Activated T-helper 1 cell treated with anti-CD3 and anti-CD28 coated beads, Interleukin-12 subunit alpha, Interleukin-12 subunit beta, Interleukin-2, Interleukin-4 antibody, amounts not matched to agents 30 ng/mL and 10 ng/mL and 1 ng/mL, durations not matched to agents 14 hours and 24 hours and 36 hours (primary cell): ENCODE measurements at regions not wholly inside any gene's neighbourhood (a gene's known extent, or its start where the extent isn't known, plus 50 kb on each side); places are given as distances from the start of the nearest gene placed in this dataset.

Source experiments
- DNase-seq: peaks from one replicate; pipeline ENCODE4 v3.0.0; 2021; ENCODE audit warnings: low spot score
- H3K27ac Mint-ChIP-seq: one replicate; pipeline ENCODE4 v1.8.0; 2021; ENCODE audit warnings: mild to moderate bottlenecking, mixed read lengths
- H3K27me3 Mint-ChIP-seq: one replicate; pipeline ENCODE4 v1.8.0; 2022; ENCODE audit warnings: mild to moderate bottlenecking, moderate library complexity, mixed read lengths; ENCODE audit not compliant: insufficient read depth
- H3K36me3 Mint-ChIP-seq: one replicate; pipeline ENCODE4 v1.8.0; 2021; ENCODE audit warnings: low read depth, mixed read lengths
- H3K4me1 Mint-ChIP-seq: one replicate; pipeline ENCODE4 v1.8.0; 2021; ENCODE audit warnings: low read depth, mixed read lengths
- H3K4me3 Mint-ChIP-seq: one replicate; pipeline ENCODE4 v1.8.0; 2021; ENCODE audit warnings: mild to moderate bottlenecking, moderate library complexity, mixed read lengths
- H3K9me3 Mint-ChIP-seq: one replicate; pipeline ENCODE4 v1.8.0; 2021; ENCODE audit warnings: mixed read lengths
- intact Hi-C: fragments of 100-400 bp; cut with micrococcal nuclease; formaldehyde crosslinking; loops from one replicate; pipeline ENCODE4 v1.15.1; 2024

- Mint-ChIP-seq H3K4me3 (no peak overlapping the region), H3K4me1 (no peaks in the 10 kb centered on the region), H3K36me3 (no peaks in the 10 kb centered on the region), H3K9me3 (no peaks in the 10 kb centered on the region), H3K27me3 (no peaks in the 10 kb centered on the region), H3K27ac (no peak overlapping the region)
- intact Hi-C loops, result no loop called here
- no peak for DNase-seq
Observed at GRCh38 chr13:103324641-103325040, 258.4 kb upstream of the SLC10A2 start.

DNA sequence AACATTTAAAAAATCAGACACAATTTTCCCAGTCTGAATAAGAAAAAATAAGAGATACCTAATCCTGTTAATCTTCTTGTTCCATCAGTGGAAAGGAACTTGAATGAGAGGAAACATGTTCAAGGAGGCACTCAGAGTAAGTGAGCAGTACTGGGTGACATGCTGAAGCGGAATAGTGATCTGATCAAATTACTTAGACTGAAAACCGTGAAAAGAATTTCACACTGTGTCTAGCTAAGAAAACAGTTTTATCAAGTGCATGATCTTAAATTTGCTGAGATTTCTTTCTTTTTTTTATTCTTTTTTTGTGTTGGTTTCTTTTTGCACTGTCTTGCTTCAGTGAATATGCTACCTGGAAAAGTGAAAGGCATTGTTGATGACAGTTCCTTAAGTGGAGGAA lies 249.5 kb upstream of the SLC10A2 start:
- intact Hi-C loops, result no loop called here
- Mint-ChIP-seq H3K4me1 (no peaks in the 10 kb centered on the region), H3K4me3 (no peak overlapping the region), H3K27me3 (no peaks in the 10 kb centered on the region), H3K36me3 (no peaks in the 10 kb centered on the region), H3K9me3 (no peaks in the 10 kb centered on the region), H3K27ac (no peak overlapping the region)
- no peak for DNase-seq

DNA sequence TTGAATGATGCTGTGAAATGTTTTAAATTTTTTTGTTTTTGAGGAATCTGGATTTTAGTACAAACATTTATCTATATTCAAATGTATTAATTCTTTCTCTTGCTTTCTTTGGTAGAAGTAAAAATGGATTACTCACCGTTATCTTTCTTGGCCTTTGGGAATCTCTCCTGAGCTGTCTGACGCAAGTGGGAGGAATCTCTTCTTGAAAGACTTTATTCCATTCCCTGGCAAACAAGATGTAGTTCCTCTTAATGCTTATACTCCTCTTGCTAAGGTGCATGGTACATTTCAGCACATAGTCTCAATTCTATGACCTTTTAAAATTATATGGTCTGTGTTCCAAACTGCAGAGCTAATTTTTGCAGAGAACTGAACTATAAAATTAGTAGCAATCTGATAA lies 246.2 kb upstream of the SLC10A2 start:
- intact Hi-C loops, result no loop called here
- no peaks in the 10 kb centered on the region for H3K9me3 Mint-ChIP-seq
- H3K4me1 Mint-ChIP-seq, result no peaks in the 10 kb centered on the region
- H3K27me3 Mint-ChIP-seq, result no peaks in the 10 kb centered on the region
- no peak overlapping the region for H3K27ac Mint-ChIP-seq
- no peak for DNase-seq
- H3K36me3 Mint-ChIP-seq, result no peaks in the 10 kb centered on the region
- no peak overlapping the region for H3K4me3 Mint-ChIP-seq

GRCh38 chr13:103308667-103309066 lies 242.4 kb upstream of the SLC10A2 start:
- Mint-ChIP-seq H3K4me1 (no peaks in the 10 kb centered on the region), H3K36me3 (no peaks in the 10 kb centered on the region), H3K9me3 (no peaks in the 10 kb centered on the region), H3K4me3 (no peak overlapping the region), H3K27ac (no peak overlapping the region), H3K27me3 (no peaks in the 10 kb centered on the region)
- no peak for DNase-seq
- intact Hi-C loops, result no loop called here

DNA sequence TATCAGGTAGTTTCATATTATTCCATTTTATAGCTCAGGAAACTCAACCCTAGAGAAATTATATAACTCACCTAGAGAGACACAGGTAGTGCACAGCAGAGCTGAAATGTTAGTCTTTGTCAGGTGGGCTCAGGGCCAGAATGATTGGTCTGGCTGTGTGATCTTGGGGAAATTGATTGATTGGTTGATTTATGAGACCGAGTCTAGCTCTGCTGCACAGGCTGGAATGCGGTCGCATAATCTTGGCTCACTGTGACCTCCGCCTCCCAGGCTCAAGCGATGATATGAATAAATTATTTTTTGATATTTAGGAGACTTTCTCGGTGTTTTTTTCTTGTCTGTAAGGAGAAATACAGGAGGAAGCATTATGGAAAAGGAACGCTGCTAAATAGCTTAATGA lies 239.9 kb upstream of the SLC10A2 start:
- Mint-ChIP-seq H3K4me3 (no peak overlapping the region), H3K27ac (no peak overlapping the region), H3K9me3 (no peaks in the 10 kb centered on the region), H3K36me3 (no peaks in the 10 kb centered on the region), H3K4me1 (no peaks in the 10 kb centered on the region), H3K27me3 (no peaks in the 10 kb centered on the region)
- DNase-seq, result no peak
- intact Hi-C loops, result no loop called here

- intact Hi-C loops, result no loop called here
- H3K27me3 Mint-ChIP-seq, result no peaks in the 10 kb centered on the region
- H3K4me3 Mint-ChIP-seq, result no peak overlapping the region
Observed at GRCh38 chr13:103303078-103303651, 236.9 kb upstream of the SLC10A2 start.

DNA sequence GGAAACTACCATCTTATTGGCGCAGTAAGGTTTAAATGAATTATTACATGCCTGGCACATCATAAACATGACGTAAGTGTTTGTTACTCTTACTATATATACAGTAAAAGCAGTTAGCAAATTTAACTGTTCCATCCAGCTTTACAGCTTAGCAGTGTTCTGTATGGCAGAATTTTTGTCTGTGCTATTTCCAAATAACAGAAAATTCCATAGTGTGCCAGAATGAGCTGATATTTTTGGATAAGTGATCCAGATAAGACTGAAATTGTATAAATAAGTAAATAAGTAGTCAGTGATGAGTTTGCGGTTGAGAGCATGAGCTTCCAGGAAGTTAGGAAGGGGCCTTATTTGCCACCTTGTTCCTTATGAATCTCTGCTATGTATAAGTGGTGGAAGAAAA lies 236.5 kb upstream of the SLC10A2 start:
- no peaks in the 10 kb centered on the region for H3K27me3 Mint-ChIP-seq
- H3K4me1 Mint-ChIP-seq, result no peaks in the 10 kb centered on the region
- H3K36me3 Mint-ChIP-seq, result no peaks in the 10 kb centered on the region
- H3K27ac Mint-ChIP-seq, result no peak overlapping the region
- H3K4me3 Mint-ChIP-seq, result no peak overlapping the region
- H3K9me3 Mint-ChIP-seq, result no peaks in the 10 kb centered on the region
- no peak for DNase-seq
- intact Hi-C loops, result no loop called here

More at GRCh38 chr13:103303078-103303651, 236.9 kb upstream of the SLC10A2 start:
- H3K27ac Mint-ChIP-seq, result no peak overlapping the region
- H3K4me1 Mint-ChIP-seq, result no peaks in the 10 kb centered on the region
- no peaks in the 10 kb centered on the region for H3K36me3 Mint-ChIP-seq
- no peak for DNase-seq
- H3K9me3 Mint-ChIP-seq, result no peaks in the 10 kb centered on the region

DNA sequence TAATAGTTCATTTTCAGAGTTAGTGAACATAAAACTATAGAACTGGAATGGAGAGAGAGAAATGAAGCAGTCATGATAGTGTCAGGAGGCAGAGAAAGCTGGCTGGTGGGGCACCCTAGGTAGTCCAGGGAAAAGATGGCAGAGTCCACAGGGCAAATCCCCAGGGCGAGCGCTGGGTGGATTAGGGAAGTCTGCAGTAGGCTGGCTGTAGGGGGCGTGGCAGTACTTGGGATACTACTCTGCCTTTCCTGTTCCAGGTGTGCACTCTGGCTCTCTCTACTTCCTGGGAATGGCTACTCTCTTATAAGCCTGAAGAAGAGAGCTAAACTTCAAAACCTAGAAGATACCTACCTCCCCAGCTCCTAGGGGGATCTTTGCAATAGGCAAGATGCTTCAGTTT lies 232.9 kb upstream of the SLC10A2 start:
- Mint-ChIP-seq H3K27me3 (no peaks in the 10 kb centered on the region), H3K4me3 (no peak overlapping the region), H3K9me3 (no peaks in the 10 kb centered on the region), H3K36me3 (no peaks in the 10 kb centered on the region), H3K4me1 (no peaks in the 10 kb centered on the region), H3K27ac (no peak overlapping the region)
- no peak for DNase-seq
- intact Hi-C loops, result no loop called here

GRCh38 chr13:103297083-103297482 lies 230.9 kb upstream of the SLC10A2 start:
- H3K4me3 Mint-ChIP-seq, result no peak overlapping the region
- intact Hi-C loops, result no loop called here
- no peak overlapping the region for H3K27ac Mint-ChIP-seq
- no peak for DNase-seq
- H3K4me1 Mint-ChIP-seq, result no peaks in the 10 kb centered on the region
- H3K27me3 Mint-ChIP-seq, result no peaks in the 10 kb centered on the region
- no peaks in the 10 kb centered on the region for H3K36me3 Mint-ChIP-seq
- no peaks in the 10 kb centered on the region for H3K9me3 Mint-ChIP-seq

- no peak overlapping the region for H3K4me3 Mint-ChIP-seq
- H3K4me1 Mint-ChIP-seq, result no peaks in the 10 kb centered on the region
- H3K9me3 Mint-ChIP-seq, result no peaks in the 10 kb centered on the region
- intact Hi-C loops, result no loop called here
- H3K27me3 Mint-ChIP-seq, result no peaks in the 10 kb centered on the region
- no peak overlapping the region for H3K27ac Mint-ChIP-seq
- no peaks in the 10 kb centered on the region for H3K36me3 Mint-ChIP-seq
- DNase-seq, result no peak
Observed at GRCh38 chr13:103291798-103292572, 225.8 kb upstream of the SLC10A2 start.

GRCh38 chr13:103291226-103291625 lies 225.0 kb upstream of the SLC10A2 start:
- no peak for DNase-seq
- intact Hi-C loops, result no loop called here

DNA sequence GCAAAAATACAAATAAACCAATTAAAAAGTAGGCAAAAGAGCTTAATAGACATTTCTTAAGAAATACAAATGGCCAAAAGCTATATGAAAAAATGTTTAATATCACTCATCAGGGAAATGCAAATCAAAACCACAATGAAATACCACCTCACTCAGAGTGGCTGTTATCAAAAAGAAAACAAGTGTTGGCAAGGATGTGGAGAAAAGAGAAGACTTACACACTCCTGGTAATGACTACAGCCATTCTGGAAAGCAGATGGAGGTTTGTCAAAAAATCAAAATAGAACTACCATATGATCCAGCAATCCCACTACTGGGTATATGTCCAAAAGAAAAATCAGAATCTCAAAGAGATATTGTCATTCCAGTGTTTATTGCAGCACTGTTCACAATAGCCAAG lies 223.5 kb upstream of the SLC10A2 start:
- Mint-ChIP-seq H3K27me3 (no peaks in the 10 kb centered on the region), H3K4me1 (no peaks in the 10 kb centered on the region), H3K36me3 (no peaks in the 10 kb centered on the region), H3K4me3 (no peak overlapping the region), H3K9me3 (no peaks in the 10 kb centered on the region), H3K27ac (no peak overlapping the region)
- intact Hi-C loops, result no loop called here
- DNase-seq, result no peak

More at GRCh38 chr13:103291226-103291625, 225.0 kb upstream of the SLC10A2 start:
- H3K36me3 Mint-ChIP-seq, result no peaks in the 10 kb centered on the region
- H3K4me3 Mint-ChIP-seq, result no peak overlapping the region
- H3K4me1 Mint-ChIP-seq, result no peaks in the 10 kb centered on the region
- no peaks in the 10 kb centered on the region for H3K27me3 Mint-ChIP-seq
- no peak overlapping the region for H3K27ac Mint-ChIP-seq
- H3K9me3 Mint-ChIP-seq, result no peaks in the 10 kb centered on the region

DNA sequence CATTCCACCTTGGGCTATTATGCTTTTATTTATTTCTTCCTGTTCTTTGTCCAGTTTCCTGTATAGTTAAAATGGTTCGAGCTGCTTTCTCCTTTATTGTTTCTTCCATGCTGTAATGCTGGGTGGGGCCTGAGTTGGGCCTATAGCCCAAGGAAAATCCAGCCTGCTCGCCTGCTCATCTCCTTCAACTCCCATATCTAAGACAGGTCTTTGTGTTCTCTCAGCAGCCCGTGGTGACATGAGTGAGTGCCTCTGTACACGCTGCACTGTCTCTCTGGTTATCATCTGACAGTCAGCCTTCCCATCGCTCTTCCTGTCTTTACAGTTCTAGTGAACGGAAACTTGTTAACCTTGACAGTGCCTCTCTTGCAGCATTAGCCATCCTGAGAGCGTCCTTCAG lies 221.9 kb upstream of the SLC10A2 start:
- peaks cover 3% of the 10 kb centered on the region for H3K27me3 Mint-ChIP-seq
- DNase-seq, result no peak
- H3K9me3 Mint-ChIP-seq, result no peaks in the 10 kb centered on the region
- H3K4me3 Mint-ChIP-seq, result no peak overlapping the region
- no peak overlapping the region for H3K27ac Mint-ChIP-seq
- no peaks in the 10 kb centered on the region for H3K4me1 Mint-ChIP-seq
- H3K36me3 Mint-ChIP-seq, result no peaks in the 10 kb centered on the region
- intact Hi-C loops, result no loop called here

DNA sequence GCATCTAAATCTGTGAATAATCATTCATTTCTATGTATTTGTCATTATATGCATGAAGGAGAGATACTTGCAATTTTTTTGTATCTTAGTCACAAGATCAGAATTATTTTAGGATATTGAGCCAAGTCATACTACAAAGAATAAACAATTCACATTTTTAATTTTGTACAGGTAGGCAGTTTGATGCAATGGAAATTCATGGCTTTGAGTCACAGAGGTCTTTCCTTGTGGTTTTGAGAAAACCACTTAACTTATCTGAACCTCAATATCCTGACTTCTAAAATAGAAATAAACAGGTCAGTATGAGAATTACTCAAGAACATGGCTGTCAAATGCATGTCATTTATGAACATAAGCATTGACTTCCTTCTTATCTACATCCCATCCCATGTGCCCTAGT lies 221.4 kb upstream of the SLC10A2 start:
- no peak for DNase-seq
- Mint-ChIP-seq H3K4me3 (no peak overlapping the region), H3K27me3 (peaks cover 4% of the 10 kb centered on the region), H3K36me3 (no peaks in the 10 kb centered on the region), H3K4me1 (no peaks in the 10 kb centered on the region), H3K9me3 (no peaks in the 10 kb centered on the region), H3K27ac (no peak overlapping the region)
- intact Hi-C loops, result no loop called here
